ENCODE measurements at regions not wholly inside any gene's neighbourhood (a gene's known extent, or its start where the extent isn't known, plus 50 kb on each side); places are given as distances from the start of the nearest gene placed in this dataset.

- no peaks in the 10 kb centered on the region for H4K20me1 ChIP-seq (ENCODE audit: insufficient read depth, low read length)
- H3F3A ChIP-seq (ENCODE audit: insufficient read depth, low read length): no peaks in the 10 kb centered on the region
- H3K27me3 ChIP-seq (replicated peaks; ENCODE audit: insufficient read depth, low read length): no peaks in the 10 kb centered on the region
- no peak overlapping the region for H3K4me3 ChIP-seq (ENCODE audit: low read length)
- no peaks in the 10 kb centered on the region for H3K36me3 ChIP-seq (replicated peaks; ENCODE audit: insufficient read depth, low read length)
- no peak overlapping the region for H3K9ac ChIP-seq (ENCODE audit: low read length)
- no peak overlapping the region for H3K4me2 ChIP-seq (ENCODE audit: low read depth, low read length)
- DNase-seq: no peak
- no peaks in the 10 kb centered on the region for H3K9me3 ChIP-seq (replicated peaks; ENCODE audit: insufficient read depth, low read length)
- no peak overlapping the region for H2AFZ ChIP-seq (ENCODE audit: low read length)
- H3K27ac ChIP-seq (ENCODE audit: low read length): no peak overlapping the region
- no peaks in the 10 kb centered on the region for H3K4me1 ChIP-seq (ENCODE audit: low read length)
- no peaks in the 10 kb centered on the region for H3K9me2 ChIP-seq (replicated peaks; ENCODE audit: insufficient read depth, low read length)
- TF ChIP-seq, protein P1, sequence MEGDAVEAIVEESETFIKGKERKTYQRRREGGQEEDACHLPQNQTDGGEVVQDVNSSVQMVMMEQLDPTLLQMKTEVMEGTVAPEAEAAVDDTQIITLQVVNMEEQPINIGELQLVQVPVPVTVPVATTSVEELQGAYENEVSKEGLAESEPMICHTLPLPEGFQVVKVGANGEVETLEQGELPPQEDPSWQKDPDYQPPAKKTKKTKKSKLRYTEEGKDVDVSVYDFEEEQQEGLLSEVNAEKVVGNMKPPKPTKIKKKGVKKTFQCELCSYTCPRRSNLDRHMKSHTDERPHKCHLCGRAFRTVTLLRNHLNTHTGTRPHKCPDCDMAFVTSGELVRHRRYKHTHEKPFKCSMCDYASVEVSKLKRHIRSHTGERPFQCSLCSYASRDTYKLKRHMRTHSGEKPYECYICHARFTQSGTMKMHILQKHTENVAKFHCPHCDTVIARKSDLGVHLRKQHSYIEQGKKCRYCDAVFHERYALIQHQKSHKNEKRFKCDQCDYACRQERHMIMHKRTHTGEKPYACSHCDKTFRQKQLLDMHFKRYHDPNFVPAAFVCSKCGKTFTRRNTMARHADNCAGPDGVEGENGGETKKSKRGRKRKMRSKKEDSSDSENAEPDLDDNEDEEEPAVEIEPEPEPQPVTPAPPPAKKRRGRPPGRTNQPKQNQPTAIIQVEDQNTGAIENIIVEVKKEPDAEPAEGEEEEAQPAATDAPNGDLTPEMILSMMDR (IDR thresholded peaks at IDR 0.05; ENCODE audit: low read length): no peak
- TF ChIP-seq EZH2 (optimal IDR thresholded peaks at IDR 0.05; ENCODE audit: low read depth, low read length): no peak
- TF ChIP-seq EZH2phosphoT487 (IDR thresholded peaks at IDR 0.05; ENCODE audit: low read length): no peak
- H3K79me2 ChIP-seq (ENCODE audit: low read length): no peaks in the 10 kb centered on the region
Measured at GRCh38 chr2:60219536-60219935, 333.9 kb downstream of the BCL11A start.

DNA sequence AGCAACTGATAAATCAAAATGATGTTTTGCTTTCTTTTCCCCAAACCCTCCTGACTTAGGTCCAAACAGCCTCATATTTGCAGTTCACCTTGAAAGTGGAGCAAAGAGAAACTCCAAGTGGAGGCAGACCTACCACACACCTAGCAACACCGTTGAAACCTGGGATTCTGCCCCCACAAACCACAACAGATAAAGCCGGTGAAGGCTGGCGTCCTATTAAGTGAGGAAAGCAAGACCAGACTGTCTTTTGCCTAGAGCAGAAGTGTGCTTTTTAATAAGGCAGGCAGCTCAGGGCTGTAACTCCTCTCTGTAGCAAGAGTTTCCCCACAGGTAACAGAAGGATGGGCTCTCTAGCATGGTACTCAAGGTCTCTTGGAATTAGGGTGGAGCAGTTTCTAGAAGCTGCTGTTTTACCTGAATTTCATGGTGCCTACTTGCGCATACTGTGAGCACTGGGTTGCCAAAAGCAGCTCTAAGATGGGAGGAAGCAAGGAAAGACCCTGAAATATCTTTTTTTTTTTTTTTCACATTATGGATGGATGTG, 336.9 kb downstream of the BCL11A start:
- H3K9me2 ChIP-seq (replicated peaks; ENCODE audit: insufficient read depth, low read length): no peaks in the 10 kb centered on the region
- no peak for TF ChIP-seq EZH2 (optimal IDR thresholded peaks at IDR 0.05; ENCODE audit: low read depth, low read length)
- no peak for TF ChIP-seq EZH2phosphoT487 (IDR thresholded peaks at IDR 0.05; ENCODE audit: low read length)
- TF ChIP-seq, protein P1 (IDR thresholded peaks at IDR 0.05; ENCODE audit: low read length): no peak
- H3K27me3 ChIP-seq (replicated peaks; ENCODE audit: insufficient read depth, low read length): no peaks in the 10 kb centered on the region
- H3K9ac ChIP-seq (ENCODE audit: low read length): no peak overlapping the region
- H3F3A ChIP-seq (ENCODE audit: insufficient read depth, low read length): no peaks in the 10 kb centered on the region
- no peak overlapping the region for H3K4me3 ChIP-seq (ENCODE audit: low read length)
- no peak overlapping the region for H3K27ac ChIP-seq (ENCODE audit: low read length)
- no peak for DNase-seq
- H3K4me2 ChIP-seq (ENCODE audit: low read depth, low read length): no peak overlapping the region
- no peaks in the 10 kb centered on the region for H3K9me3 ChIP-seq (replicated peaks; ENCODE audit: insufficient read depth, low read length)
- H3K36me3 ChIP-seq (replicated peaks; ENCODE audit: insufficient read depth, low read length): no peaks in the 10 kb centered on the region
- H2AFZ ChIP-seq (ENCODE audit: low read length): no peak overlapping the region
- H3K79me2 ChIP-seq (ENCODE audit: low read length): no peaks in the 10 kb centered on the region
- H4K20me1 ChIP-seq (ENCODE audit: insufficient read depth, low read length): no peaks in the 10 kb centered on the region
- no peaks in the 10 kb centered on the region for H3K4me1 ChIP-seq (ENCODE audit: low read length)

- Histone ChIP-seq H3K27me3 (replicated peaks; ENCODE audit: insufficient read depth, low read length) (no peaks in the 10 kb centered on the region), H3K4me1 (ENCODE audit: low read length) (no peaks in the 10 kb centered on the region), H3K9me3 (replicated peaks; ENCODE audit: insufficient read depth, low read length) (no peaks in the 10 kb centered on the region), H3K79me2 (ENCODE audit: low read length) (no peaks in the 10 kb centered on the region), H3K9me2 (replicated peaks; ENCODE audit: insufficient read depth, low read length) (no peaks in the 10 kb centered on the region), H3K36me3 (replicated peaks; ENCODE audit: insufficient read depth, low read length) (no peaks in the 10 kb centered on the region), H3K9ac (ENCODE audit: low read length) (no peak overlapping the region), H3F3A (ENCODE audit: insufficient read depth, low read length) (no peaks in the 10 kb centered on the region), H2AFZ (ENCODE audit: low read length) (no peak overlapping the region), H3K4me3 (ENCODE audit: low read length) (no peak overlapping the region), H4K20me1 (ENCODE audit: insufficient read depth, low read length) (no peaks in the 10 kb centered on the region), H3K4me2 (ENCODE audit: low read depth, low read length) (no peak overlapping the region), H3K27ac (ENCODE audit: low read length) (no peak overlapping the region)
- no peak for DNase-seq
- TF ChIP-seq, protein P1 (IDR thresholded peaks at IDR 0.05; ENCODE audit: low read length): no peak
- TF ChIP-seq EZH2 (optimal IDR thresholded peaks at IDR 0.05; ENCODE audit: low read depth, low read length) (no peak), EZH2phosphoT487 (IDR thresholded peaks at IDR 0.05; ENCODE audit: low read length) (no peak)
Measured at GRCh38 chr2:60215386-60215901, 338.0 kb downstream of the BCL11A start.

All from MM.1S (cell line).